ENCODE measurements at regions not wholly inside any gene's neighbourhood (a gene's known extent, or its start where the extent isn't known, plus 50 kb on each side); places are given as distances from the start of the nearest gene placed in this dataset.

DNA sequence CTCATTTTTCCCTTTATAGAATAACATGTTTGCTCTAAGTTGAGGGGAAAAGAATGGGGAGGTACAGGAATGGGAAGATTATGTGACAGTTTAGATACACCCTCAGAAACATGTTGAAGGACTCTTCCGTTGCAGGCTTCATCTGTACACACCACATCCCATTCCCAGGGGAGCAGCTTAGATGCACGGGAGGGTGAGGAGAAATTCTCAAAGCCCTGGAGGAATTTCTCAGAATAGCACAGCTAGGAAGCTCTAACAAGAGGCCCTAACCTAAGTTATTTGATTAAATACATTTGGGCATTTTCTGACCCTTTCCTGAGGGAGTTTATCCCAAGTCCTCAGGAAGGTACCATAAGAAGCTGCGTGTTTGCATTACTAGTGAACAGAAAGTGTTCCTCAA, 660.2 kb upstream of the IGFBP3 start:
- BruUV-seq (replicated peaks), result no TSS peak
- POLR2A ChIA-PET, result interaction anchor here (0.6 kb wide), 1 partner anchor 470 kb away, joined by 3 read pairs; no protein-coding TSS in a partner anchor
- CTCF ChIA-PET, result no interaction called here
- Histone ChIP-seq H3K9me3 (replicated peaks; ENCODE audit: control insufficient read depth, insufficient read depth, low read length) (no peaks in the 10 kb centered on the region), H3K9ac (ENCODE audit: control insufficient read depth, insufficient read depth, low read length) (no peak overlapping the region), H4K20me1 (ENCODE audit: control insufficient read depth, insufficient read depth) (no peaks in the 10 kb centered on the region), H3K27ac (ENCODE audit: control insufficient read depth, insufficient read depth) (no peak overlapping the region), H3K4me3 (no peak overlapping the region), H3K27me3 (replicated peaks in 1 of 2; ENCODE audit: control insufficient read depth in 2 of 2, insufficient read depth in 2 of 2, low read length in 1 of 2) (no peaks in the 10 kb centered on the region), H3K4me1 (ENCODE audit: control insufficient read depth, insufficient read depth, low read length) (no peaks in the 10 kb centered on the region), H2AFZ (ENCODE audit: control insufficient read depth, low read depth, low read length) (no peak overlapping the region), H3K36me3 (ENCODE audit: control insufficient read depth in 2 of 2, insufficient read depth in 2 of 2, low read length in 1 of 2) (no peaks in the 10 kb centered on the region), H3K79me2 (ENCODE audit: control insufficient read depth, insufficient read depth, low read length) (no peaks in the 10 kb centered on the region), H3K4me2 (ENCODE audit: control insufficient read depth, insufficient read depth) (no peak overlapping the region)
- DNase-seq (ENCODE audit: low read depth, low spot score) (no peak), FAIRE-seq (no peak), ATAC-seq (no peak)
- intact Hi-C loops (cut with micrococcal nuclease; ENCODE audit: unreplicated experiment), result no loop called here
- SMC1A ChIA-PET (ENCODE audit: uncharacterized antibody, unreplicated experiment), result no interaction called here
- TF ChIP-seq NR2C2 (IDR thresholded peaks at IDR 0.05; ENCODE audit: borderline replicate concordance, control insufficient read depth, insufficient read length, low read depth), result no peak
- TF ChIP-seq CHD1 (IDR thresholded peaks at IDR 0.05; ENCODE audit: low read depth, low read length), result no peak
- no peak for TF ChIP-seq TCF12 (IDR thresholded peaks at IDR 0.05; ENCODE audit: low read depth, low read length)
- TF ChIP-seq KDM1A (IDR thresholded peaks at IDR 0.05; ENCODE audit: borderline replicate concordance), result no peak
- TF ChIP-seq, protein P1, sequence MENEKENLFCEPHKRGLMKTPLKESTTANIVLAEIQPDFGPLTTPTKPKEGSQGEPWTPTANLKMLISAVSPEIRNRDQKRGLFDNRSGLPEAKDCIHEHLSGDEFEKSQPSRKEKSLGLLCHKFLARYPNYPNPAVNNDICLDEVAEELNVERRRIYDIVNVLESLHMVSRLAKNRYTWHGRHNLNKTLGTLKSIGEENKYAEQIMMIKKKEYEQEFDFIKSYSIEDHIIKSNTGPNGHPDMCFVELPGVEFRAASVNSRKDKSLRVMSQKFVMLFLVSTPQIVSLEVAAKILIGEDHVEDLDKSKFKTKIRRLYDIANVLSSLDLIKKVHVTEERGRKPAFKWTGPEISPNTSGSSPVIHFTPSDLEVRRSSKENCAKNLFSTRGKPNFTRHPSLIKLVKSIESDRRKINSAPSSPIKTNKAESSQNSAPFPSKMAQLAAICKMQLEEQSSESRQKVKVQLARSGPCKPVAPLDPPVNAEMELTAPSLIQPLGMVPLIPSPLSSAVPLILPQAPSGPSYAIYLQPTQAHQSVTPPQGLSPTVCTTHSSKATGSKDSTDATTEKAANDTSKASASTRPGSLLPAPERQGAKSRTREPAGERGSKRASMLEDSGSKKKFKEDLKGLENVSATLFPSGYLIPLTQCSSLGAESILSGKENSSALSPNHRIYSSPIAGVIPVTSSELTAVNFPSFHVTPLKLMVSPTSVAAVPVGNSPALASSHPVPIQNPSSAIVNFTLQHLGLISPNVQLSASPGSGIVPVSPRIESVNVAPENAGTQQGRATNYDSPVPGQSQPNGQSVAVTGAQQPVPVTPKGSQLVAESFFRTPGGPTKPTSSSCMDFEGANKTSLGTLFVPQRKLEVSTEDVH (IDR thresholded peaks at IDR 0.05; ENCODE audit: low read depth, partially characterized antibody), result no peak
- TF ChIP-seq HDGF (IDR thresholded peaks at IDR 0.05), result no peak
- no peak for TF ChIP-seq BCLAF1 (IDR thresholded peaks at IDR 0.05)
- TF ChIP-seq MTA2 (IDR thresholded peaks at IDR 0.05; ENCODE audit: low read depth), result no peak
- in situ Hi-C loops (cut with MboI), result no loop called here
- RAD21 ChIA-PET (ENCODE audit: unreplicated experiment), result no interaction called here
- 15% methylated on average over 3 of the region's 3 CpGs for WGBS (ENCODE audit: insufficient coverage, insufficient replicate concordance, low lambda C conversion rate, missing lambda C conversion rate)
